A673 (cell line): ENCODE measurements at regions not wholly inside any gene's neighbourhood (a gene's known extent, or its start where the extent isn't known, plus 50 kb on each side); places are given as distances from the start of the nearest gene placed in this dataset.

ENCODE experiments used
- BruUV-seq: library from RNA; stranded (reverse); fragments of 400-500 nt; replicated peaks from 2 replicates; lab custom pipeline; 2021; lab: Mats Ljungman, UMichigan
- CTCF ChIA-PET: fragments of 300-600 bp; sonication (Branson Sonifier 250); formaldehyde crosslinking; loops from one replicate; lab custom pipeline; 2022; ENCODE audit warnings: antibody characterized with exemption; lab: Charles Lee
- POLR2A ChIA-PET: fragments of 300-600 bp; sonication (Branson Sonifier 250); formaldehyde crosslinking; loops from one replicate; lab custom pipeline; 2022; ENCODE audit warnings: antibody characterized with exemption; ENCODE audit not compliant: low non-redundant PET; lab: Charles Lee
- DNase-seq: peaks from one replicate; pipeline ENCODE4 v3.0.0-alpha.2; 2015; ENCODE audit warnings: low spot score
- H3K27ac ChIP-seq: fragments of 200-600 bp; sonication (generic); 2 replicates; pipeline ENCODE4 v1.5.1; 2016; ENCODE audit warnings: mixed run types, low read depth, mild to moderate bottlenecking, mixed read lengths, antibody characterized with exemption, low read length; ENCODE audit not compliant: poor library complexity, severe bottlenecking
- H3K27me3 ChIP-seq: fragments of 200-600 bp; sonication (generic); replicated peaks from 2 replicates; pipeline ENCODE4 v1.6.1; 2017; ENCODE audit warnings: mixed run types, low read depth, mild to moderate bottlenecking, mixed read lengths, antibody characterized with exemption, low read length; ENCODE audit not compliant: insufficient read depth, poor library complexity
- H3K36me3 ChIP-seq: fragments of 200-600 bp; sonication (generic); 2 replicates; pipeline ENCODE4 v1.6.1; 2016; ENCODE audit warnings: mixed run types, mild to moderate bottlenecking, mixed read lengths, antibody characterized with exemption, low read length; ENCODE audit not compliant: insufficient read depth, poor library complexity, severe bottlenecking
- H3K4me1 ChIP-seq: fragments of 200-600 bp; sonication (generic); 2 replicates; pipeline ENCODE4 v1.6.1; 2017; ENCODE audit warnings: mixed run types, mild to moderate bottlenecking, mixed read lengths, antibody characterized with exemption, low read length; ENCODE audit not compliant: insufficient read depth, poor library complexity, severe bottlenecking
- H3K4me3 ChIP-seq: fragments of 200-600 bp; sonication (generic); 2 replicates; pipeline ENCODE4 v1.5.1; 2016; ENCODE audit warnings: low read depth, mixed run types, mild to moderate bottlenecking, mixed read lengths, low read length; ENCODE audit not compliant: poor library complexity, severe bottlenecking
- H3K9me3 ChIP-seq: fragments of 200-600 bp; sonication (generic); 2 replicates; pipeline ENCODE4 v1.6.1; 2016; ENCODE audit warnings: mixed run types, low read depth, mild to moderate bottlenecking, mixed read lengths, antibody characterized with exemption, low read length; ENCODE audit not compliant: poor library complexity, severe bottlenecking
- EZH2 ChIP-seq: fragments of 200-600 bp; sonication (generic); IDR thresholded peaks from 2 replicates; pipeline ENCODE4 v1.6.1; 2017; ENCODE audit warnings: borderline replicate concordance, low read depth, mild to moderate bottlenecking, mixed read lengths, antibody characterized with exemption, low read length; ENCODE audit not compliant: poor library complexity, severe bottlenecking
- intact Hi-C: fragments of 100-400 bp; cut with micrococcal nuclease; formaldehyde crosslinking; loops from one replicate; pipeline ENCODE4 v1.10.0; 2022; ENCODE audit not compliant: unreplicated experiment
- TF ChIP-seq, protein P1 (sequence below): fragments of 300-800, 200-600 bp; sonication (generic); conservative IDR thresholded peaks from 2 replicates; pipeline ENCODE4 v1.5.1; 2017; ENCODE audit warnings: low read depth, mild to moderate bottlenecking, antibody characterized with exemption, low read length, moderate library complexity, mixed read lengths

DNA sequence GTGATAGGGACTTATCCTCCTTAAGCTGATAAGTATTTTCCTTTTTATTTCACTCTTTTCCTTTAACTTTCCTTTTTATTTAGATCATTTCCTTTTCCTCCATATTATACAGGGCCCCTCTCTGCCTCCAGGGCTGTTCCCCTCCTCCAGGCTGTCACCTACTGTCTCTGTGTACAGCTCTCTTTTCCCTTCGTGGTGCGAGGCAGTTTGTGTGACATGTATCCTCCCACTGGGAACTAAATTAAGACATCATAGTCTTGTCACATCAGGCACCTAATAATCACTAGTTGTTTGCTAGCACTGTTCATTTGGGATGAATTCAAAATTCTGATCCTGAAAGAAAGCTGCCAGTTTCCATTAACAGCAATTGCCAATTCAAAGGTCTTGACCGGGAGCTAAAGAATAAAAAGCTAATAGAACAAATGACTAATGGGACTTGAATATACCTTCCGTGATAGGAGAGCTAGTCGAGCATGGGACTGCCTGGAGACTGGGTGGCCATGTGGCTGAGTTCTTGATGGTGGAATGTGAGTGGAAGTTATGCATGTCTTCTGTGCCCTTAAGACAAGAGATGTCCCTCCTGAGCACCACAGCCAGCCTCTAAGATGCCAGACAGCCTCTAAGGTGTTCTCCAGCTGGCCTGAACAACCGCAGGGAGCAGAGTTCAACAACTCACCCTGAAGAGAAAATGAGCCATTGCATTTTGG, 77.7 kb upstream of the LRRC55 start:
- peaks cover 6% of the 10 kb centered on the region for H3K27me3 ChIP-seq
- H3K4me1 ChIP-seq, result no peaks in the 10 kb centered on the region
- ChIA-PET POLR2A (no interaction called here), CTCF (no interaction called here)
- no TSS peak for BruUV-seq
- no peak for DNase-seq
- no peak overlapping the region for H3K4me3 ChIP-seq
- H3K36me3 ChIP-seq, result no peaks in the 10 kb centered on the region
- TF ChIP-seq, protein P1, sequence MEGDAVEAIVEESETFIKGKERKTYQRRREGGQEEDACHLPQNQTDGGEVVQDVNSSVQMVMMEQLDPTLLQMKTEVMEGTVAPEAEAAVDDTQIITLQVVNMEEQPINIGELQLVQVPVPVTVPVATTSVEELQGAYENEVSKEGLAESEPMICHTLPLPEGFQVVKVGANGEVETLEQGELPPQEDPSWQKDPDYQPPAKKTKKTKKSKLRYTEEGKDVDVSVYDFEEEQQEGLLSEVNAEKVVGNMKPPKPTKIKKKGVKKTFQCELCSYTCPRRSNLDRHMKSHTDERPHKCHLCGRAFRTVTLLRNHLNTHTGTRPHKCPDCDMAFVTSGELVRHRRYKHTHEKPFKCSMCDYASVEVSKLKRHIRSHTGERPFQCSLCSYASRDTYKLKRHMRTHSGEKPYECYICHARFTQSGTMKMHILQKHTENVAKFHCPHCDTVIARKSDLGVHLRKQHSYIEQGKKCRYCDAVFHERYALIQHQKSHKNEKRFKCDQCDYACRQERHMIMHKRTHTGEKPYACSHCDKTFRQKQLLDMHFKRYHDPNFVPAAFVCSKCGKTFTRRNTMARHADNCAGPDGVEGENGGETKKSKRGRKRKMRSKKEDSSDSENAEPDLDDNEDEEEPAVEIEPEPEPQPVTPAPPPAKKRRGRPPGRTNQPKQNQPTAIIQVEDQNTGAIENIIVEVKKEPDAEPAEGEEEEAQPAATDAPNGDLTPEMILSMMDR, result no peak
- TF ChIP-seq EZH2, result no peak
- intact Hi-C loops, result no loop called here
- no peaks in the 10 kb centered on the region for H3K9me3 ChIP-seq
- H3K27ac ChIP-seq, result no peak overlapping the region

DNA sequence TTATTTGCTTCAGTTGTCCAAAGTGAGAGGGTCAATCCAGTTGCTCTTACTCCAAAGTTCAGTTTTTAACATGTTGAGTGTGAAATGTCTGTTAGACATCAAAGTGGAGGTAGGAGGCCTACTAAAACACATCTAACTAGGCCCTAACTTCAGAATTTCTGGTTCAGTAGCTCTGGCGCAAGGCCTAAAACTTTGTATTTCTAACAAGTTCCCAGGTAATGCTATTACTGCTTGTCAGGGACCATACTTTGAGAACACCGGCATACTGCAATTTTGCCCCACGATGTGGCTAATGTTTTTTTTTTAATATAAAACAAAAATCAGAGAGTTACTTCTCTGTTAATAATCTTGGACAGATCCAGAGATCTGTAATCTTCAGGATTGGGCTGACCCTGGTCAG, 72.4 kb upstream of the LRRC55 start:
- no peak for DNase-seq
- no TSS peak for BruUV-seq
- CTCF ChIA-PET, result no interaction called here

GRCh38 chr11:57111619-57112018, 70.1 kb upstream of the LRRC55 start:
- no peaks in the 10 kb centered on the region for H3K9me3 ChIP-seq

More for the DNA sequence above, 72.4 kb upstream of the LRRC55 start:
- H3K4me1 ChIP-seq, result no peaks in the 10 kb centered on the region
- POLR2A ChIA-PET, result no interaction called here
- H3K27ac ChIP-seq, result no peak overlapping the region
- no peaks in the 10 kb centered on the region for H3K9me3 ChIP-seq
- TF ChIP-seq, protein P1, result no peak
- no peak for TF ChIP-seq EZH2
- no peaks in the 10 kb centered on the region for H3K36me3 ChIP-seq
- H3K27me3 ChIP-seq, result no peaks in the 10 kb centered on the region
- intact Hi-C loops, result no loop called here
- no peak overlapping the region for H3K4me3 ChIP-seq

More at GRCh38 chr11:57111619-57112018, 70.1 kb upstream of the LRRC55 start:
- no TSS peak for BruUV-seq
- Histone ChIP-seq H3K36me3 (no peaks in the 10 kb centered on the region), H3K27me3 (no peaks in the 10 kb centered on the region), H3K4me1 (no peaks in the 10 kb centered on the region), H3K4me3 (no peak overlapping the region), H3K27ac (no peak overlapping the region)
- DNase-seq, result no peak
- intact Hi-C loops, result no loop called here
- CTCF ChIA-PET, result no interaction called here
- POLR2A ChIA-PET, result no interaction called here
- TF ChIP-seq, protein P1, result no peak
- no peak for TF ChIP-seq EZH2
